Lower leg skin (tissue), 3 donors: ENCODE measurements at regions not wholly inside any gene's neighbourhood (a gene's known extent, or its start where the extent isn't known, plus 50 kb on each side); places are given as distances from the start of the nearest gene placed in this dataset.

ENCODE experiments used
- POLR2A ChIP-seq, 2 donors: fragments of 450-650 bp; IDR thresholded peaks; one replicate each; pipeline ENCODE4 v1.6.1; 2016 to 2017; ENCODE audit warnings: antibody characterized with exemption in 2 of 2, mild to moderate bottlenecking in 1 of 2, moderate library complexity in 1 of 2
- TF ChIP-seq, protein P1 (sequence below), 3 donors: fragments of 450-650 bp; IDR thresholded peaks; one replicate each; pipeline ENCODE4 v1.5.1; 2016; ENCODE audit warnings: antibody characterized with exemption in 3 of 3, mild to moderate bottlenecking in 3 of 3, moderate library complexity in 2 of 3

DNA sequence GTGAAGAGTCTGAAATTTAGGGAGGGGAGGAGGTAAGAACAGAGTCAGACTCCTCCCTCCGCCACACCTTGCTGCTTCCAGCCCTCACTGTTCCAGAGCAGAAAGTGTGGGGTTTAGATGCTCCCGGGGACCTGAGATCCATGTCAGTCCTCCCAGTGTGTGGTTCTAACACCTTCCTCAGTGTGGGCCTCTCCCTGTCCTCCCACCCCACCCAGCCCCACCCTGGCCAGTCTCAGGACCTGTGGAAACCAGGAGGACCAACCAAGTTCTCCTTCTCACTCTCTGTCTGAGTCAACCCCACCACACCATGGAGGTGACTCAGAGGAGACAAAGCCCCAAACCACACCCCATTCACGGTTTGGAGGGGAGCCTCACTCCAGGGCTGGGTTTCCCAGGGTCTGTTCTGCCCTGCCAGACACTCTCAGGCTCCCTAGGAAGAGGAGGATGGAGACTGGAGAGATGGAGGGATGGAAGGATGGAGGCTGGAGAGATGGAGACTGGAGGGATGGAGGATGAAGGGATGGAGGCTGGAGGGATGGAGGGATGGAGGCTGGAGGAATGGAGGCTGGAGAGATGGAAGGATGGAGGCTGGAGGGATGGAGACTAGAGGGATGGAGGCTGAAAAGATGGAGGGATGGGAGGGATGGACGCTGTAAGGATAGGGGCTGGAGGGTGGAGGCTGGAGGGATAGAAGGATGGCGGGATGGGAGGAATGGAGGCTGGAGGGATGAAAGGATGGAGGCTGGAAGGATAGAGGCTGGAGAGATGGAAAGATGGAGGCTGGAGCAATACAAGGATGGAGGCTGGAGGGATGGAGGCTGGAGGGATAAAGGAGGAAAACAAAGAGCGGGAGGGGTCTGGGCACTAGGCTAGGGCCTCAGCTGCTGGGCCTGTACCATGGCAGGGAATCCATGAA, 100.9 kb upstream of the RUNX3 start:
- TF ChIP-seq, protein P1, sequence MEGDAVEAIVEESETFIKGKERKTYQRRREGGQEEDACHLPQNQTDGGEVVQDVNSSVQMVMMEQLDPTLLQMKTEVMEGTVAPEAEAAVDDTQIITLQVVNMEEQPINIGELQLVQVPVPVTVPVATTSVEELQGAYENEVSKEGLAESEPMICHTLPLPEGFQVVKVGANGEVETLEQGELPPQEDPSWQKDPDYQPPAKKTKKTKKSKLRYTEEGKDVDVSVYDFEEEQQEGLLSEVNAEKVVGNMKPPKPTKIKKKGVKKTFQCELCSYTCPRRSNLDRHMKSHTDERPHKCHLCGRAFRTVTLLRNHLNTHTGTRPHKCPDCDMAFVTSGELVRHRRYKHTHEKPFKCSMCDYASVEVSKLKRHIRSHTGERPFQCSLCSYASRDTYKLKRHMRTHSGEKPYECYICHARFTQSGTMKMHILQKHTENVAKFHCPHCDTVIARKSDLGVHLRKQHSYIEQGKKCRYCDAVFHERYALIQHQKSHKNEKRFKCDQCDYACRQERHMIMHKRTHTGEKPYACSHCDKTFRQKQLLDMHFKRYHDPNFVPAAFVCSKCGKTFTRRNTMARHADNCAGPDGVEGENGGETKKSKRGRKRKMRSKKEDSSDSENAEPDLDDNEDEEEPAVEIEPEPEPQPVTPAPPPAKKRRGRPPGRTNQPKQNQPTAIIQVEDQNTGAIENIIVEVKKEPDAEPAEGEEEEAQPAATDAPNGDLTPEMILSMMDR (IDR thresholded peaks at IDR 0.05): no peak
- TF ChIP-seq POLR2A (IDR thresholded peaks at IDR 0.05): no peak
